Upper lobe of right lung (tissue), 1 donor: ENCODE measurements at regions not wholly inside any gene's neighbourhood (a gene's known extent, or its start where the extent isn't known, plus 50 kb on each side); places are given as distances from the start of the nearest gene placed in this dataset.
A peak's percentile ranks its signal among the peaks of the same experiment; 100 is the strongest.
"Not testable (repeated sequence)": the region's sequence is repeated elsewhere in the genome, so short reads cannot be mapped to it uniquely, and the experiment has no call there.

Experiments used
- ATAC-seq: fragments of 200-7000 bp; cut with Tn5 transposase; one replicate; pipeline ENCODE4 v1.9.1; 2020; ENCODE audit warnings: mild to moderate bottlenecking, moderate library complexity
- DNase-seq: peaks from one replicate; pipeline ENCODE4 v3.0.0-alpha.2; 2020
- H3K27ac ChIP-seq: fragments of 200-600 bp; one replicate; pipeline ENCODE4 v1.8.0; 2022
- H3K27me3 ChIP-seq: fragments of 200-600 bp; one replicate; pipeline ENCODE4 v1.8.0; 2022; ENCODE audit warnings: mild to moderate bottlenecking
- H3K36me3 ChIP-seq: fragments of 200-600 bp; one replicate; pipeline ENCODE4 v1.8.0; 2022
- H3K4me1 ChIP-seq: fragments of 200-600 bp; one replicate; pipeline ENCODE4 v1.8.0; 2022
- H3K4me3 ChIP-seq: fragments of 200-600 bp; one replicate; pipeline ENCODE4 v1.8.0; 2022; ENCODE audit warnings: mild to moderate bottlenecking
- H3K9me3 ChIP-seq: fragments of 200-600 bp; one replicate; pipeline ENCODE4 v1.8.0; 2022
- intact Hi-C: fragments of 100-400 bp; cut with DNase I; formaldehyde crosslinking; loops from one replicate; pipeline ENCODE4 v1.11.0; 2022
- TF ChIP-seq, protein P1 (sequence below): fragments of 200-600 bp; IDR thresholded peaks from one replicate; pipeline ENCODE4 v1.8.0; 2022; ENCODE audit warnings: antibody characterized with exemption
- donor health status: DM: no; HTN: yes; CAD: no; lungs with severe emphysema.

GRCh38 chr6:85363870-85364269, 86.0 kb upstream of the NT5E start:
- H3K36me3 ChIP-seq, result no peaks in the 10 kb centered on the region
- TF ChIP-seq, protein P1, sequence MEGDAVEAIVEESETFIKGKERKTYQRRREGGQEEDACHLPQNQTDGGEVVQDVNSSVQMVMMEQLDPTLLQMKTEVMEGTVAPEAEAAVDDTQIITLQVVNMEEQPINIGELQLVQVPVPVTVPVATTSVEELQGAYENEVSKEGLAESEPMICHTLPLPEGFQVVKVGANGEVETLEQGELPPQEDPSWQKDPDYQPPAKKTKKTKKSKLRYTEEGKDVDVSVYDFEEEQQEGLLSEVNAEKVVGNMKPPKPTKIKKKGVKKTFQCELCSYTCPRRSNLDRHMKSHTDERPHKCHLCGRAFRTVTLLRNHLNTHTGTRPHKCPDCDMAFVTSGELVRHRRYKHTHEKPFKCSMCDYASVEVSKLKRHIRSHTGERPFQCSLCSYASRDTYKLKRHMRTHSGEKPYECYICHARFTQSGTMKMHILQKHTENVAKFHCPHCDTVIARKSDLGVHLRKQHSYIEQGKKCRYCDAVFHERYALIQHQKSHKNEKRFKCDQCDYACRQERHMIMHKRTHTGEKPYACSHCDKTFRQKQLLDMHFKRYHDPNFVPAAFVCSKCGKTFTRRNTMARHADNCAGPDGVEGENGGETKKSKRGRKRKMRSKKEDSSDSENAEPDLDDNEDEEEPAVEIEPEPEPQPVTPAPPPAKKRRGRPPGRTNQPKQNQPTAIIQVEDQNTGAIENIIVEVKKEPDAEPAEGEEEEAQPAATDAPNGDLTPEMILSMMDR, result no peak

DNA sequence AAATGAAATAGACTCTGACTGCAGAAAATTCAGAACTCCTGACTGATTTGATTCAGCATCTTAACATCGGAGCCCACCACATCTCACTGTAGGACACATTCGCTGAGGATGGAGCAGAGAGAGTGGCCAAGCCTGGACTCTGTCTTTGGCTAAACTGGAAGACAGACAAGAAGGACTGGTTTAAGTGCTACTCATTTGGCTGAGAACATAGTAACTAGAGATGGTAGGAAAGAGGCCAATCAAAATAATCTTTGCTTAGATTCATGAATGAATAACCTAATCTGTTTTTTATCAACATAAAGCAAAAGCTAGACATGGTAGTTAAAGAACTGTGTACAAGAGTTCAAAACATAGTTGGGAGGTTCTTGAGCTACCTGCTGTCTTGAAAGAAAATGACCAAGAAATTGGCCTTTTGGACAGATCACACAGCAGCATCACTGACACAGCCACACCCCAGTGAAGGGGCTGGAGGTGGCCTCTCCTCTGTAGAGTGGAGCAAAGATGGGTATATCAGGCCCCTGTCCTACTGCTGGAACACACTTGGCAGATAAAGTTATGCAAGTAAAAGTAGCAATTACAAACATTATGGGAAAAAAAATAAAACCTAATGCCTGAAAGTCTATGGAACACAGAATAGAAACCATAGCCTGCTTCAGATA, 87.1 kb upstream of the NT5E start:
- intact Hi-C loops, result no loop called here
- Histone ChIP-seq H3K36me3 (no peaks in the 10 kb centered on the region), H3K9me3 (no peaks in the 10 kb centered on the region), H3K4me1 (no peaks in the 10 kb centered on the region), H3K27me3 (no peaks in the 10 kb centered on the region), H3K4me3 (no peak overlapping the region), H3K27ac (no peak overlapping the region)
- TF ChIP-seq, protein P1, result no peak
- DNase-seq, result no peak
- ATAC-seq, result no peak

More at GRCh38 chr6:85363870-85364269, 86.0 kb upstream of the NT5E start:
- no peaks in the 10 kb centered on the region for H3K27me3 ChIP-seq
- intact Hi-C loops, result no loop called here
- H3K27ac ChIP-seq, result no peak overlapping the region
- ATAC-seq, result no peak
- DNase-seq, result no peak
- H3K4me1 ChIP-seq, result no peaks in the 10 kb centered on the region
- H3K9me3 ChIP-seq, result no peaks in the 10 kb centered on the region
- no peak overlapping the region for H3K4me3 ChIP-seq

DNA sequence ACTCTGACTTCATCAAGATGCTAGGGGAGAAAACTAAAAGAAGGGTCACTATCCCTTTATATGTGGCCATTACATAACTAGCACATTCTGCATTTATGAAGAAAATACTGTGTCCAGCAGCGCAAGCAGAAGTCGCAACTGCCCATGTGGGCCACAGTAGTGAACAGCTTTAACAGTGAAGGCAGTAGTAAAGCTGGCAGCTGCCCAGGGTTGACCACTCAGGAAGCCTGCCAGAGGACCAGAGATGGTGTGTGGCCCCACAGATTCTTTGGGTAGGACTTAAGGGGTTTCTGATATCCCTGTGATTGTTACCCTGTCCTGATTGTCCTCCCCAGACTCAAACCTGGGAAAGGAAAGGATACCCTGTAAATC, 88.3 kb upstream of the NT5E start:
- Histone ChIP-seq H3K36me3 (no peaks in the 10 kb centered on the region), H3K9me3 (no peaks in the 10 kb centered on the region), H3K4me3 (no peak overlapping the region), H3K27me3 (no peaks in the 10 kb centered on the region), H3K4me1 (no peaks in the 10 kb centered on the region), H3K27ac (no peak overlapping the region)
- ATAC-seq (peak; percentile 13), DNase-seq (no peak)
- intact Hi-C loops, result no loop called here
- TF ChIP-seq, protein P1, result no peak

GRCh38 chr6:85360794-85361642, 88.9 kb upstream of the NT5E start:
- intact Hi-C loops, result no loop called here
- Histone ChIP-seq H3K9me3 (no peaks in the 10 kb centered on the region), H3K4me3 (no peak overlapping the region), H3K4me1 (no peaks in the 10 kb centered on the region), H3K36me3 (no peaks in the 10 kb centered on the region), H3K27ac (no peak overlapping the region), H3K27me3 (no peaks in the 10 kb centered on the region)
- TF ChIP-seq, protein P1, result no peak
- DNase-seq, result no peak
- peak; percentile 82 for ATAC-seq

GRCh38 chr6:85357651-85358050, 92.2 kb upstream of the NT5E start:
- Histone ChIP-seq H3K9me3 (no peaks in the 10 kb centered on the region), H3K4me3 (no peak overlapping the region), H3K27me3 (no peaks in the 10 kb centered on the region), H3K36me3 (no peaks in the 10 kb centered on the region), H3K4me1 (no peaks in the 10 kb centered on the region), H3K27ac (no peak overlapping the region)
- ATAC-seq, result no peak
- TF ChIP-seq, protein P1, result no peak
- intact Hi-C loops, result no loop called here
- DNase-seq, result no peak

DNA sequence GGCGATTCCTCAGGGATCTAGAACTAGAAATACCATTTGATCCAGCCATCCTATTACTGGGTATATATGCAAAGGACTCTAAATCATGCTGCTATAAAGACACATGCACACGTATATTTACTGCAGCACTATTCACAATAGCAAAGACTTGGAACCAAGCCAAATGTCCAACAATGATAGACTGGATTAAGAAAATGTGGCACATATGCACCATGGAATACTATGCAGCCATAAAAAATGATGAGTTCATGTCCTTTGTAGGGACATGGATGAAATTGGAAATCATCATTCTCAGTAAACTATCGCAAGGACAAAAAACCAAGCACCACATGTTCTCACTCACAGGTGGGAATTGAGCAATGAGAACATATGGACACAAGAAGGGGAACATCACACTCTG, 93.1 kb upstream of the NT5E start:
- intact Hi-C loops, H3K27ac ChIP-seq, H3K4me1 ChIP-seq, H3K4me3 ChIP-seq, H3K9me3 ChIP-seq, ATAC-seq, H3K27me3 ChIP-seq, DNase-seq, H3K36me3 ChIP-seq: not testable (repeated sequence)
